HG03139 (cell line): ENCODE measurements at regions not wholly inside any gene's neighbourhood (a gene's known extent, or its start where the extent isn't known, plus 50 kb on each side); places are given as distances from the start of the nearest gene placed in this dataset.

Source experiments
- ATAC-seq: cut with Tn5 transposase; IDR thresholded peaks from one replicate; pipeline ENCODE4 v1.9.1; 2021; ENCODE audit not compliant: unreplicated experiment

DNA sequence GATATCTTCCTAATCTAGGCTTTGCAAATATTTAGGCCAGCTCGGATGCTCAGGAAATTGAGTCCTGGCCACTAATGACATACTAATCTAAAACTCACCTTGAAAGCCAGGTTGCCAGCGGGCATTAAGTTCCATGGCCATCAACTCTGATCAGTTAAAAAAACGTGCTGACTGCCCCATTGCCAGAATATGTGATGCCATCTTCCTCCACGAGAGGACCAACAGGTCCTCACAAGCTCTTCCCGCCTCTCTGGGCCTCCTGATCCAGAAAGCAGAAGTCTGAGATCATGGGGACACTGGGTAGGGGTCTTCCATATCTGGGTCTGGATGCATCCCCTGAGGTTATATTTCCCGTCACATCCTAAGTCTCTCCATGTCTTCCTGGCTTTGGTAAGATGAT is 311.3 kb downstream of the TCERG1L start:
- no peak for ATAC-seq

DNA sequence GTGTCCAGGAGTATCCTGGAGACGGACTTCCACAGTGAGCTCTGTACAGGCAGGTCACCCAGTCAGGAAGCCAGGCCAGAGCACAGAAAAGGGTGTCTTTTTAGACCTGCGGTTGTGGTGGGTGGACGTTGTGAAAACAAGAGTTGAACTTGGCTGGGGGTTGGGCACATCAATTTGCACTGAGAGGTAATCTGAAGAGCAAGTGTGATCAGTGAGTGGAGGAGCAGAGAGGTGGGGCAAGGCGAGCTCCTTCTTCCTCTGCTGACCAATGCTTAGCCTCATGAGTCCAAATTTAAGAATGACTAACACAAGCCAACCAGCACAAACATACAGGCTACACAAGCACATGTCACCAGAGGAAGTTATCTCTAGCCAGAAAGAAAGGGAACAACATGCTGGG is 310.8 kb downstream of the TCERG1L start:
- ATAC-seq, result no peak

DNA sequence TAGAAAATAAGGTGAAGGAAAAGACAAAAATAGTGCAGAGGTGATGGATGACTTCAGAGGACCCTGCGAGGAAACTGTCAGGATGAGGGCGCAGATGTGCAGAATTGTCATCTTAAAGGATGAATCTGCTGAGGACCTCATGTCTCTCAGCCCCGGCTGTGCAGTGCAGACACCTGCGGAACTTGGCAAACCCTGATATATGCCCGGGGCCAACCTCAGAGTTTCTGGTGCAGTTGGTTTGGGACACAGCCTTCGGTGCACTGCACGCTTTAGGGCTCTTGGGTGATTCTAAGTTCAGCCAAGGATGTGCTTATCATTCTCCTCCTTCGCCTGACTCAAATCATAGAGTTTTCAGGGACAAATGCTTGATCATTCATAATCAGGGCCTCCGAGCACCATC is 310.1 kb downstream of the TCERG1L start:
- ATAC-seq, result no peak

DNA sequence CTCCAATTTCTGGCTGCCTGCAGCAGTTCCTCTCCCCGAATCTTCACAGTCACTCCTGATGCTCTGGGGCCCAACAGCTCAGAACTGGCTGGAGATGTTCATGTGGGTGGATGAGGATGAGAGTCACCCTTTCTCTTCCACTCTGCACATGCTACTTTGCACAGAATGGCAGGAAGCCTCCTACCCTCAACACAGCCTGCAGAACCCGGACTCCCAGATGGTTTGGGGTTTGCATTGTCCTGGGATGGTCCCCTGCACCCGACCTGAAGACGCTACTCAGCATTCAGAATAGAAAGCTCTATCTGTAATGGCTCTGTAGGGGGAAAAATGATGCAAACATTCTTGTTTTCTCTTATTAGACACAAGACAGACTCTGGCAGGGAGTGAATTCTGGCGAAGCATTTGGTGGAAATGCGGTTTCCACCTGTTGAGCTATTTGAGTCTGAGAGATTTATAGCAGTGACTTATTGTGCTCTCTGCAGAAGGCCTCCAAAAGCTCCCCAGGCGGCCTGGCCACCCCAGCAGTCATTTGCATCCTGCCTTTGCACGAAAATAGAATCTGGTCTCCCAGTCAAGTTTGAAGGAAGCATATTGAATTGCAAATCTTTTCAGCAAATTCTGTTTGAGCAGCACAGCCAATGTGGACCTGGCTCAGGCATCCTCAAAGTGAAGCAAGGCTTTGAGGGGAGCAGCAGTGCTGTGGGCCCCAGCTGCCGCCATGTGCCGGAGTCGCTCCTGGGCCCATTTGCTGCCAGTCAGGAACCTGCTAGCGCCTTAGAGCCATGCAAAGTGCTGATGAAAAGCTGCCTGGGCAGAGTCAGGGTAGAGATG is 309.3 kb downstream of the TCERG1L start:
- ATAC-seq, result no peak

DNA sequence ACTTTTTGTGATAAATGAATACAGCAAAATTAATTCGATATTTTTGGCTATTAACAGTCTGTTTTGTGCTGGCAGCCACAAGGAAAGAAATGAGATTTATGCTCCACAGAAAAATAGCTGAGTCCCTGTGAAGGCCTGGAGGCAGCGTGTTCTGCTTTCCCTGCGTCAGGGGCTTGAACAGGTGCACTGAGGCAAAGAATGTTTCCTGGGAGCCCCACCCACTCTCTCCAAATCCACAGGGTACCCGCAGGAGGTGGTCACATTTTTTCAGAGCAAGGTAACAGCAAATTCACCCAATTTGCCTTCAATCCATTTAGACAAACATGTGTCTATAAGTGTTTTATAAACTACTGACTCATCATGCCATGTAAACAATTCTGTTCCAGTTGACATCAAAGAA is 308.1 kb downstream of the TCERG1L start:
- ATAC-seq, result no peak

DNA sequence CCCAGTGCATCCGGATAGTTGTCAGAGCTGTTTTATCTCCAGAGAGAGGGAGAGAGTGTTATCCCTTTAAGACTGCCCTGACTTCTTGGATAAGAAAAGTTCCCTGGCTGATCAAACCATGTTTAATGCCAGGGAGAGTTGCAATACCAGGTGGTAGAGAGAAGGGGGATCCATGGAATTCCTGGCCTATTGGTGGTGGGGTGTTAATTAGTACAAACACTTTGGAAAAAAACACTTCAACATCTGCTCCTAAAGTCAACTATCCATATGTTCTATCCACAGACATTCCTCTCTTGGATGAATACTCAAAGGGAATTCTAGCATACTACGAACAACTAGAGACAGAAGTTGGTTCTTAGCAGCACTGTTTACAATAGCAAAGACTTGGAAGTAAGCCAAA is 307.2 kb downstream of the TCERG1L start:
- no peak for ATAC-seq

DNA sequence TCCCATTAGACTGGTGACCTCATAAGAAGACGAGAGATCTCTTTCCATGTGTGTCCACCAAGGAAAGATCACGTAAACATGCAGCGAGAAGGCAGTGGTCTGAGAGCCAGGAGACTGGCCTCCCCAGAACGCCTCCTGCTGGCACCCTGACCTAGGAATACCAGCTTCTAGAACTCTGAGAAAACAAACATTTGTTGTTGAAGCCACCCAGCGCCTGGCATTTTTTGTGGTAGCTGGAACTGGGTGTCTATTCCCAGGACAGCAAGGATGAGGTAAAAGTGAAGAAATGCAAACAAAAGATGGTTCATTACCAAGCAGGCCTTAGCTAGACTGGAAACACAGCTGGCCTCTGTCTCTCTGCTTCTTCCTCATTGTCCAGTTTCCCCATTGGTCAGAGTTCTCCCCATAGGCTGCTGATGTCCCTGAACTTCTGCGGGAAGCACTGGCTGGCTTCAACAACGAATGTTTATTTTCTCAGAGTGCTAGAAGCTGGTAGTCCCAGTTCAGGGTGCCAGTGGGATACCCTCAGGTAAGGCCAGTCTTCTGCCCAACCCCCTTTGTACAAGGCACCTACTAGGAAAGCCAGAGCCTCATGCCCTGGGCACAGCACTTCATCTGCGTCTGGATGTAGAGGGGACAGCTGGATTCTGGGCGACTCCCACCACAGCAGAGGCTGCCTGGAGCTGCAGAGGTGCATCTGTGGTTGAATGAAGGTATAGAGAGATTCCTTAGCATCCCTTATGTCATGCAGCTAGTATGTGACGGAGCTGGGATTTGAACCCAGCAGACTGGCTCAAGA is 304.9 kb downstream of the TCERG1L start:
- ATAC-seq, result no peak

DNA sequence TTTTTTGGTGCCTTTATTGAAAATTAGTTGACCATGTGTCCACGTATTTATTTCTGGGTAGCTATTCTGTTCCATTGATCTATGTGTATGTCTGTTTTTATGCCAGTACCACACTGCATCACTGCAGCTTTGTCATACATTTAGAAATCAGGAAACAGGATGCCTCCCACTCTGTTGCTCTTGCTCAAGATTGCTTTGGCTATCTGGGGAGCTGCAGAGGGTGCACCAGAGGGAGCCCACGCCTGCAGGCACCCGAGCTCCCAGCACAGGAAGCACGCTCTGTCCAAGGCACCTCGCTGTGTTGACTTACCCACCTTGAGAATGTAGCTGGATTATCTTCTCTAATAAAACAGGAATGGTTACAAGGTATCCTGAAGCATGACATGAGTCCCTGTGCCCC is 301.7 kb downstream of the TCERG1L start:
- ATAC-seq, result no peak

DNA sequence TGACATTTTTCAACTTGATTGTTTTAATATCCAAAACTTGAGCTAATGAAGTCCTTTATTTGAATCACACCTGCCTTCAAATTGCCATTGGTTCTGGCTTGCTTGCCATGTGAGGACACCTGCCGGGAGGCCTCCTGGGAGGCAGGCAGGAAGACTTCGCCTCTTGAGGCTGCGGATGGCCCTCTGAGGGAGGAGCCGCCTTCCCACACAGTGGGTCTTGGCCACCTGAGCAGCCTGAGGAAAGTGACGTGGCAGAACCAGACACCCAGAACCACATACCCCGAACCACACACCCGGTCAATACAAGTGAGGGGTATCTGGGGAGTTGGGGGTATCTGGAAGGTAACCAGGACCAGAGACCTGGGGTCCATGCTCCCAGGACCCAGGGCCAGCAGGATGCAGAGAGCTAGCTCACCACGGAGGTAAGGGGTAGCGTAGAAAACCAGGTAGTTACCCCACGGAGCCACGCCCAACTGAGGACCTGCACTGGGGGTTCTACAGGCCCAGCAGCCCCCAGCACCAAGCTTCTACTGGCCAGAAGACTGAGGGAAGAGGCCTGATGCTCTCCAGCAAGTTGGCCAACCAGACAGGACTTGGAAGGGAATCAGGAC is 300.5 kb downstream of the TCERG1L start:
- ATAC-seq, result no peak

DNA sequence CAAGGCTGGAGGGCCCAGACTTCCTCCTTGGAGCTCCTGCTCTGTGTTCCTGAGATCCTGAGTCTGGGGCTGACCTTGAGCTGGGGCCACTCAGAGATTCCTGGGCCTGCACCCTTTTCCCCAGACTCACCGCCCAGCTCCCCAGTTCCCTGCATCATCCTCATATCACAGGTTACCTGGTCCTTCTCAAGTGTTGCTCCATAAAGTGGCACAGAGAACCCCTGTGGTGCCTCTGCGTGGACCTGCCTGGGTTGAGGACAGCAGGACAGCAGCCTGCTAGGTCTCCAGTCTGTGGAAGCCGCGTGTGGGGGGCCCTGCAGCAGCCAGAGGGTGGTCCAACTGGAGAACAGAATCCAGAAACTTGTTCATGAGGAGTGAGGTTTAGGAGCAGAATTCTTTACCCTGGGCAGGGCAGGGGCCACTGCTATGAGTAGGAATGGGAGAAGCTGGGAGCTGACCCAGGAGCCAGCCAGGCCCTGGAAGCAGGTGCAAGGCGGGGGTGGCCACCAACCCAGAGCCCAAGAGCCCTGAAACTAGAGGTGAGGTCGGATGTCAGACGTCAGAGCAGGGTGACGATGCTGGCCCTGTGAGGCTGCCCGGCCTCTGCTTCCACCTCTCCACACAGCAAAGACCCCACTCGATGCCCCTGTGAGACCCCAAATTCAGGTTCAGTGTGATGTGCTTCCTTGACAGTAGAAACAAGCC is 299.4 kb downstream of the TCERG1L start:
- ATAC-seq, result no peak

DNA sequence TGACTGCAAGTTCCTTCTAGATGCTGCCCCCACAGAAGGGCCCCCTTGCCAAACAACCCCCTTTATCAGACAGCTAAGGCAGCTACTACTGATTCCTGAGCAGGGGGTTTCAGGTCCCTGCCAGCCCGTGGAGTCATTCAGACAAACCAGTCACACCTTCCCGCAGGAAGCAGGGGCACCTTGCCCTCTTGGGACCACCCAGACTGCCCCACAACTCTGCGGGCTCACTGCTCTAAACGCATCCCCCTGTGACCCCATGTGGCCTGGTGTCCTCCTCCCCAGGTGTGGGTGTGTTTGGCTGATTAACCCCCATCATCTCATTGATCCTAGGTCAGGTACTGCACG is 298.9 kb downstream of the TCERG1L start:
- no peak for ATAC-seq

DNA sequence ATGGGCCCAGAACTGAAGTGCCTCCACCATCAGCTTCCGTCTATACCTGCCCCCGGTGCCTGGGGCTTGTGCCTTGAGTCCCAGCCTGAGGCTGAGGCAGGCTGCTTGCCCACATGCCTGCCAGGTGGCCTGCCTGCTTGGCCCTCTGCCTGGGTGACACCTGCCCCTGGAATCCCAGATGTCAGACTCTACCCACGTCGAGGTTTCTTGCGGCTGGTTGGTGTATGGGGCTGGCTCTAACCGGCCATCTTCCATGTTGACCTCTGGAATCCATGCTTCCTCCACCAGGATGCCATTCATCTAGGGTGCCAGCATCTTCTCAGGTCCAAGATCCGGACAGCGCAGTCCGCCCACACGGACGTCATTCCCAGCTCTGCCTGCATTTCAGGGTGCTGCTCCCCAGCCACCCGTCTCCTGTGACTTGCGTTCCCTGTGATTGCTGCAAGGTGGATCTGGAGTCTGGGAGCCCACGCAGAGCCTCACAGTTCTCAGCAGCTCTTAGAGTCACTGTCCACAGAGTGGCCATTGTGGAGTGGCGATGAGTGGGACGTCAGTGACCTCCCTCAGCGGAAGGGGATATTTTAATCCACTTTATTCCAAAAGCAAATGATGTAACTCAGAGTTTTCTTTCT is 298.1 kb downstream of the TCERG1L start:
- ATAC-seq, result no peak

DNA sequence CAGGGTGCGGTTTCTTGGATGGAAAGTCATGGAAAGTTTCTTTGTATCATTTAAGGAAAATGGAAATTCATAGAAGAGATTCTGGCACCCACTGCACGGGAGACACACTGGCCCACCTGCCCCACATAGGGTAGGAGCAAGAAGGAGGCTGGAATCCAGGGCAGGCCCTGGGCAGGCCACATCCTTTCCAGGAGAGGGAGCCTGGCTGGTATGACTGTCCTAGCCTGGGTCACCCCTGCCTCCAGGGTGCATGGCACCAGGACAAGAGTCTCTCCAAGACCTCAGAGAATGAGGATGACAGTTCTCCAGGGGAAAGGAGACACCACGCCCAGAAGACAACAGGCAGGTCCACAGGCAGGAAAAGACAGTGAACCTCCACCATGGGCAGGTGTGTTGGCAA is 297.2 kb downstream of the TCERG1L start:
- no peak for ATAC-seq

DNA sequence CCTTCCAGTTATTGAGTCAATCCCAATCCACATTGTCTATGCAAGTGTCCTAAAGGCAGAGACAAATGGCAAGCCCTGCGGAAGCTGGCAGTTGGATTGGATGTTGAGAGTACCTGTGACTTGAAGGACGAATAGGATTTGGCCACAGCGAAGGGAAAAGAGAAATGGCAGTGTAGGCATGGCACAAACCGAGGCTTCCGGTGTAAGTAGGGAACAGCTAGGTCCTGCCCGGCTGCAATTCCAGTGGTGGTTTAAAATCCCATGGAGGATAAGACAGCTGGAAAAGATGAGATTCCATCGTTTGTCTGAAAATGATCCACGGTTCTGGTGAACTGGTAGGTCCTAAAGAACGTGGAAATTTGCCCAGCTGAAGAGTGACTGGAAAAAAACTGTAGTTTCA is 296.2 kb downstream of the TCERG1L start:
- ATAC-seq, result no peak

DNA sequence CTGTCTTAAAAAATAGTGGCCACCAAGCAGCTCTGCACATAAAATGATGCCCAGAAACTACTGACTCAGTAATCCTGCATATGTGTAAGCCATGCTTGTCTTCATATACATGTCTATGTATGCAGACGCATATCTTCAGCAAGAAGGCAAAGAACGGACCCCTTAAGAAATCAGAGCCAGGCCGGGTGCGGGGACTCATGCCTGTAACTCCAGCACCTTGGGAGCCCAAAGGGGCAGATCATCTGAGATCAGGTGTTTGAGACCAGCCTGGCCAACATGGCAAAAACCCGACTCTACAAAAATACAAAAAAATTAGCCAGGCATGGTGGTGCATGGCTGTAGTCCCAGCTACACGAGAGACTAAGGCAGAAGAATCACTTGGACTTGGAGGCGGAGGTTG is 295.0 kb downstream of the TCERG1L start:
- no peak for ATAC-seq

DNA sequence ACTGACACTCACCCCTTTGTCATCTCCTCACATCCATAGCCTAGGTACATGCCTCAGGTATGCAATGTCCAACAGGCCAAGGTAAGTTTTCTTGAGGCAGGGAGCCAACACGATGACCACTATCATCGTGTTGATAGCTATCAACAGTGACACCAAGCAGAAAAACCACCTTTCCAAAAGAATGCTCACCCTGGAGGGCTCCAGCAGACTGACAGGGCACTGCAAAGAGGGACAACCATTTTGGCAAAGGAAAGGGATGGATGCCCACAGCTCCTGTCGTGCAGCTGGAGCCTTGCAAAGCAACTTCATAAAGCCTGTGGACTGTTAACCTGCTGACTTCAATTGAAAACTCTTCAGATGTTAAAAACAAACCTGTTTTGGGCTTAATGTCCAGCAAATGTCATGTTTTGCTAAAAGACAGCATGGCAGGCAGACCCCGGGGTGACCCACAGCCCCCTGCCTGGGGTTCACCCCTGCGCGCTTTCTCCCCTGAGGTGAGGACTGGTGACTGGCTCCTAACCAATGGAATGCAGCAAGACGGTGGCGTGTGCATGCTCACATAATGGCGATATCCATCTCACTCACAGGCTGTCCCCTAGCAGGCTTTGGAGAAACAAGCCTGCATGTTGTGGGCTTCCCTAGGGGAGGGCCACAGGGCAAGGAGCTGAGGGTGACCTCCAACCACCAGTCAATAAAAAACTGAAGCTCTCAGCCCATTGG is 293.8 kb downstream of the TCERG1L start:
- ATAC-seq, result no peak

DNA sequence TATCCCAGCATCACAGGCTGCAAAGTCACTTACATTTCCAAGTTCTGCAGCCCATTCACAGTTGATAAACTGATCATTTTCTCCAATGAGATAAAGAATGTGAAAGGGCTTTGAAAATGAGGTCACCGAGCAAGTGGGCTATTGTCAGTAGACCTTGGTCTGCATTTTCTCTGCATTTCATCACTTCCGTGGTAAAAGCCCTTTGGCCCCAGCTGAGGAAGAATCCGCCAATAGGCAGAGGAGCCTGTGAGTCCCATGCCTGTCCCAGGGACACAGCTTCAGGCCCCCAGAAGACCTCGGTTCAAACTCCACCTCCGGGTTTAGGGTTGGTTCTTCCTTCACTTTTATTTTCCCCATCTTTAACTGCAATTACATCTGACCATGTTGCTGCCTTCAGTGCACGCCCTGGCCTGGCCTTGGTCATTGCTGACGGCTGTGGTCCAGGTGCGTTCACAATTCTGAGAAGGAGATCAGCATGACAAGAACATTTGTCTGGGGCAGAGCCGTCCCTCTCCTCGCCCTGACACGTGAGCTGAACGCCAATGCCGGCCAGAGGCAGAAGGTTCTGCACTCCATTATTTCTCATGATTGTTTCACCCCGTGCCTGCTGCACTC is 292.5 kb downstream of the TCERG1L start:
- ATAC-seq, result no peak

DNA sequence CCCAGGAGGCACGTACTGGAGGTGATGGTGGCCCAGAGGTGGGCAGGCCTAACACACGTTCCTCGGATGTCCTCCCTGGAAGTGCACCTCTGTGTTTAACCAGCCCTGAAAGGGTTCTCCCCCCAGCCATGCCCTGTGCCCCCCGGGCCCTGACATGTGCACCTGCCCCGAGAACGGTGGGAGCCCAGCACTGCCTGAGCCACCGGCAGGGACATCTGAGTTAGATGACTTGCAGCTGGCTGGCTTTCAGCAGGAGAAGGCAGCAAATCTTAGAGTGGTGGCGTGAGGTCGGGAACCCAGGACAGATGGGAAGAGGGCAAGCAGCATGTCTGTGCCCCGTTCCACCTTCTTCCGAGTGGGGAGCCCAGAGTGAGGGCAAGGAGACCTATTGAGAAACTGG is 291.8 kb downstream of the TCERG1L start:
- ATAC-seq, result no peak

DNA sequence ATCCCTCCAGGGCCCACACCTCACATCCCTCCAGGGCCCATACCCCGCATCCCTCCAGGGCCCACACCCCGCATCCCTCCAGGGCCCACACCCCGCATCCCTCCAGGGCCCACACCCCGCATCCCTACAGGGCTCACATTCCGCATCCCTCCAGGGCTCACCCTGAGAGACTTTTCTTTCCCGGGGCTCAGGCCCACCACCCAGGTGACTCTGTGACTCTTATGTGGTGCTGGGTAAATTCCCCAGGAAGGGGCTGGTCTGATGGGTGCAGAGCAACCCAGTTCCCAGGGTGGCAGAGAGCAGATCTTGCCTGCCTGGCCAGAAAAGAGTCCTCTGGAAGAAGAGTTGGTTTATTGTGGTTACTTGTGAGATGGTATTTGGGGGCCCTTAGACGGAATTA is 290.7 kb downstream of the TCERG1L start:
- ATAC-seq, result no peak
